Muscle layer of duodenum (tissue), 2 donors: ENCODE measurements at regions not wholly inside any gene's neighbourhood (a gene's known extent, or its start where the extent isn't known, plus 50 kb on each side); places are given as distances from the start of the nearest gene placed in this dataset.

Experiments used
- H3K27ac ChIP-seq: one replicate; pipeline ENCODE4 v1.7.0; 2013; ENCODE audit warnings: mild to moderate bottlenecking, low read length
- H3K27me3 ChIP-seq: one replicate; pipeline ENCODE4 v1.7.0; 2013; ENCODE audit warnings: low read depth, mild to moderate bottlenecking, control low read depth, low read length
- H3K36me3 ChIP-seq, 2 donors: one replicate each; pipeline ENCODE4 v1.7.0; 2013; ENCODE audit warnings: low read length in 2 of 2, control low read depth in 1 of 2, mild to moderate bottlenecking in 1 of 2; ENCODE audit not compliant: insufficient read depth in 2 of 2, control insufficient read depth in 1 of 2
- H3K4me1 ChIP-seq, 2 donors: one replicate each; pipeline ENCODE4 v1.7.0; 2013; ENCODE audit warnings: low read length in 2 of 2, mild to moderate bottlenecking in 2 of 2, control low read depth in 1 of 2, moderate library complexity in 1 of 2; ENCODE audit not compliant: insufficient read depth in 2 of 2, control insufficient read depth in 1 of 2
- H3K4me3 ChIP-seq, 2 donors: one replicate each; pipeline ENCODE4 v1.7.0; 2013; ENCODE audit warnings: low read length in 2 of 2, low read depth in 1 of 2, mild to moderate bottlenecking in 1 of 2
- H3K9me3 ChIP-seq, 2 donors: one replicate each; pipeline ENCODE4 v1.7.0; 2013; ENCODE audit warnings: low read length in 2 of 2, control low read depth in 1 of 2, mild to moderate bottlenecking in 1 of 2; ENCODE audit not compliant: control insufficient read depth in 1 of 2
- donor health status: healthy.

DNA sequence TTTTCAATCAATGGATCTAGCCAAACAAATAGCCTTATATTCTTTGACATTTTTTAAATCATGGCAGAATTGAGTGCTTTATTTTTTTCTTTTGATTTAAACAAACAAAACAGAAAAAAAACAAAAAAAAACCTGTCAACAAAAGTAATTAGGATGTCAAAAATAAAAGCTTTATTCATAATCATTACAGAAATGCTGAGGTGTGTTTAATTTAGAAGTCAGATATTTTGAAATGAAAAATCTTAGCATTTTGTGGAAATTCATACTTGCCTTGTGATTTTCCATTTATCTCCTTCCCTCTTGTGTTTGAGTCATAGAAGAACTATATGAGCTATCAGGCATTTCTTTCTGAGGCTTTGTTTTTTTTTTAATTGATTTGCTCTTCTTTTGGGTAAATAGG is 387.0 kb upstream of the STXBP6 start:
- Histone ChIP-seq H3K27me3 (no peaks in the 10 kb centered on the region), H3K9me3 (peaks cover 0 to 2% of the 10 kb centered on the region in 2 donors), H3K27ac (no peak overlapping the region), H3K4me3 (no peak overlapping the region), H3K4me1 (no peaks in the 10 kb centered on the region), H3K36me3 (no peaks in the 10 kb centered on the region)

DNA sequence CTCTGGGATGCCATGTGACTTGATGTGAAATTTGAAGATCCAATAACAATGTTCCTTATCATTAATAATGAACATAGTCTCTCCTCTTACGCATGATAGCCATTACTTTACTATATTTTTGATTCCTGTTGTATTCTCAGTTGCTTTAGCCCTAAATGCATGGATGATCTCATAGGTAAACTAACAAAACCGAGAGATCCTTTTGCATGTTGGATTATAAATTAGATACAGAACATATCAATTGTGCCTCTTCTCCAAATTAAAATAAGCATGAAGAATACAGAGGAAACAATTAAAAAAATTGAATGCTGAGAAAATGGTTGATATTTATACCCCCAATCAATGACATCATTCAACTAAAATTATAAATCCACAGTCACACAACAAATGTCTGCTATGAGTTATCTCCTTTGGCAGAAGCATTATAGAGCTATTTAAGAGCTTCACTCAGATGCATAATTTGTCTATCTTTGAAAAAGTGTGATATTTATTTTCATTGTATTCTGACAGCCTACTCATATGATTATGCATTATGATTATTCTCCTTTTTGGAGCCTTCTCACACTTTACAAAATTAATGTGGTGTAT is 386.4 kb upstream of the STXBP6 start:
- H3K27ac ChIP-seq, result no peak overlapping the region
- H3K4me3 ChIP-seq, result no peak overlapping the region
- no peaks in the 10 kb centered on the region for H3K4me1 ChIP-seq
- peaks cover 0 to 2% of the 10 kb centered on the region in 2 donors for H3K9me3 ChIP-seq
- no peaks in the 10 kb centered on the region for H3K27me3 ChIP-seq
- no peaks in the 10 kb centered on the region for H3K36me3 ChIP-seq

- Histone ChIP-seq H3K36me3 (no peaks in the 10 kb centered on the region), H3K9me3 (peaks cover 0 to 2% of the 10 kb centered on the region in 2 donors), H3K27ac (no peak overlapping the region), H3K27me3 (no peaks in the 10 kb centered on the region), H3K4me1 (no peaks in the 10 kb centered on the region), H3K4me3 (no peak overlapping the region)
These were observed 381.5 kb upstream of the STXBP6 start for GRCh38 chr14:25431211-25432076.

DNA sequence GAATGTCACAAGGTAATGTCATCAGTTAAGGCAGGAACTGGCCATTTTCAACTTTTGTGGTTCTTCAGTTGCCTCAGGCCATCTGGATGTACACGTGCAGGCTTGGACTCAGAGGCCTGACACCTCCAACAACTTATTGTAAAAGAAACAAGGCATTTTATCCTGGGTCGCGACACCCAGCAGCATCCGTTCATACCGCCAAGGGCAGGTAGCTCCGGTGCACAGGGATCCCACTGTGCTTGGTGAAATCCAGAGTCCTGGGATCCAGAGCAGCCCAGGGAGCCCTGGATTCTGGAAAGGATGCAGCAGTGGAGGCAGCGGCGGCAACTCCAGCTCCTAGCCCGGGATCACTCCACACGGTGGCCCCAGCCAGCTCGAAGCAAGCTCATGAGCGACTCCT is 380.9 kb upstream of the STXBP6 start:
- Histone ChIP-seq H3K9me3 (peaks cover 0 to 2% of the 10 kb centered on the region in 2 donors), H3K36me3 (no peaks in the 10 kb centered on the region), H3K27ac (no peak overlapping the region), H3K4me1 (no peaks in the 10 kb centered on the region), H3K4me3 (no peak overlapping the region), H3K27me3 (no peaks in the 10 kb centered on the region)

DNA sequence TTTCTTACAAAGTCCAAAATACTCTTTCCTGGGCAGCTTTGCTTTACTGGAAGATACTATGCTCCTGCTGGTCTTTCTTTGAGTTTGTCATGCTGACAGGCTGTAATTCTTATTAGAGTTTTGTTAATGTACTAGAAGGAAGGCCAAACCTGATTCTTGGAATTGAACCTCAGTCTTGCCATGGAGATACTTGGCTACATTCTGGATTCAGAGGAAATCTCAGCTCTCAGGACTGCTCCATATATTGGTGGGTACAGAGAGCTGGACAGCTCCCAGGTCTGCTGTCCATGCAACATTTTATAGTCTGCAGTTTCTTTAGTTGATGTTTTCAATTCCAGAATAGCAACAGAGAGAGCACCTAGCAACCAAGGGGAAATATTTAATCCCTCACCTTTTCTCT is 363.1 kb upstream of the STXBP6 start:
- Histone ChIP-seq H3K27ac (no peak overlapping the region), H3K4me3 (no peak overlapping the region), H3K36me3 (no peaks in the 10 kb centered on the region), H3K4me1 (peaks cover 0 to 28% of the 10 kb centered on the region in 2 donors), H3K27me3 (no peaks in the 10 kb centered on the region), H3K9me3 (no peaks in the 10 kb centered on the region)

GRCh38 chr14:25411781-25412757 is 362.1 kb upstream of the STXBP6 start:
- no peak overlapping the region for H3K27ac ChIP-seq
- no peaks in the 10 kb centered on the region for H3K36me3 ChIP-seq
- no peaks in the 10 kb centered on the region for H3K9me3 ChIP-seq
- peaks cover 0 to 28% of the 10 kb centered on the region in 2 donors for H3K4me1 ChIP-seq
- H3K4me3 ChIP-seq, result no peak overlapping the region
- H3K27me3 ChIP-seq, result no peaks in the 10 kb centered on the region

DNA sequence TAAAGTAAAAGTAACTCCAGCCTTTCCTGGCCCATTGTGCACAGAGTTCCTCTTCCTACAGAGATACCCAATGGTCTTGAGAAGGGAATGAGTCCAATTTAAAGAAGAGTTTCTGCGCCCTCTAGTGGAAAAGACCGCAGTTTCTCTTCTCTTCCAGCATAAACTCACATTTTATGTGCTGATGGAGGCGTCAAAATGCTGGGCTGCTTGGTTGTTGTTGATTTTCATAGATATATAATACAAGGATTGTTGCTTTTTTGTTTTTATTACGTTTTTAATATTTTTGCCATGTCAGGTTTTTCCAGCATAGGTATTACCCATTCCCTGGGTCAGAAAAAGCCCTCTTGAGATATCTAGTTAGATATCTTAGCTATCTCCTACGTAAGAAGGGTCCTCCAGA is 356.9 kb upstream of the STXBP6 start:
- Histone ChIP-seq H3K27me3 (no peaks in the 10 kb centered on the region), H3K9me3 (no peaks in the 10 kb centered on the region)

DNA sequence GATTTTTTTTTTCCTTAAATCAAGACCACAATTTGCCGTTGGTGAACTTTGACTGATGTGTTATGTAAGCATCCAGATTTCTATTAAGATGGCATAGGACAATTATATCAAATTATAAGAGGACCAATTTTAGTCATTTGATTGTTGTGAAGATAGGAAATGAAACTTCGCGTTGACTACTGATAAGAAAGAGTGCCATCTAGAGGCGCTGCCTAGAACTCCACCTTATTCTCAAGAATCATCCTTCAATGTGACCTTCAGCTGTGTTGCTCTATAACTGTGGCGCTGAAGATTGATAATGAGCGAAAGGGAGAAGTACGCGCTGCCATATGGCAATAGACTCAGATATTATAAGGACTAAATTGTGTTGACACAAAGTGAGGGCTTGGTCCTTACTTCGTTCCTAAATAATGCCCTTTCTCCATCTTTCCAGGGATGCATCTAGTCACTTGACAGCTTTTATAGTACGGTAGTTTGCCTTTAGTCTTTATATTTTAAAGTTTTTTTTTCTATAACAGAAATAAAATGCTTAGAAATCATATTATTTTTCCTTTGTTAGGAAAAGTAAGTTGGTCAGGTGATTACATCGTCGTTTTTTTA is 350.8 kb upstream of the STXBP6 start:
- Histone ChIP-seq H3K27ac (no peak overlapping the region), H3K27me3 (no peaks in the 10 kb centered on the region), H3K4me3 (no peak overlapping the region), H3K36me3 (no peaks in the 10 kb centered on the region), H3K9me3 (no peaks in the 10 kb centered on the region), H3K4me1 (no peaks in the 10 kb centered on the region)

More for the DNA sequence above, 356.9 kb upstream of the STXBP6 start:
- Histone ChIP-seq H3K36me3 (no peaks in the 10 kb centered on the region), H3K4me3 (no peak overlapping the region), H3K27ac (no peak overlapping the region), H3K4me1 (peaks cover 0 to 2% of the 10 kb centered on the region in 2 donors)

- no peaks in the 10 kb centered on the region for H3K36me3 ChIP-seq
- no peaks in the 10 kb centered on the region for H3K4me1 ChIP-seq
- no peak overlapping the region for H3K4me3 ChIP-seq
- no peaks in the 10 kb centered on the region for H3K27me3 ChIP-seq
- H3K27ac ChIP-seq, result no peak overlapping the region
- H3K9me3 ChIP-seq, result no peaks in the 10 kb centered on the region
These were observed 346.2 kb upstream of the STXBP6 start for GRCh38 chr14:25396128-25396527.

DNA sequence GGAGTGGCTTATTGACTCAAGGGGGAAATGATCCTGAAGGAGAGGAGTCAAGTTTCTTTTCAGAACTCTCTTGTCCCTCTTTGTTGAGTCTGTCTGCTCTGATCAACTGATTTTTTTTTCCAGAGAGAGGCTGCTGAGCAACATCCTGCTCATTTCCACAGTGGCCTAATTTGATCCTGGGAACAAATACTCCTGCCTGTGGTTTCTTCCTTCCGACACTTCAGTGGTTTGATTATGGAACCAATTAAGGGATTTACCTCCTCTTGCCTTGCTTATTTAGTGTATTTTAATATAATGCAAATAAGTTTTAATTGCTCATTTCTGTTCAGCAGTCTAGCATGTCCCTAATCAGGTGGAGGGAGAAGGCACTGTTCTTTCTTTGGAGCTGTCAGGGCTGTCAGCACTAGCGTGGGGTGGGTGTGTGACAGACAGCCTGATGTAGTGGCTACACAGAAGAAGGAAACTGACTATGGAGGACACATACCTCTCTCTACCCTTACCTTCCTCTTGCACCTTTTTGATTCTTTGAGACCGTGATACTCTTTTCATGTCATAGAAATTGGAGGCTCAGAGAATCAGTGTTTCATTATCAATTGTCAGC is 344.9 kb upstream of the STXBP6 start:
- Histone ChIP-seq H3K4me1 (no peaks in the 10 kb centered on the region), H3K27ac (no peak overlapping the region)

More for the DNA sequence above, 344.9 kb upstream of the STXBP6 start:
- no peaks in the 10 kb centered on the region for H3K9me3 ChIP-seq
- no peaks in the 10 kb centered on the region for H3K27me3 ChIP-seq
- no peak overlapping the region for H3K4me3 ChIP-seq
- no peaks in the 10 kb centered on the region for H3K36me3 ChIP-seq
